ENCODE measurements at regions not wholly inside any gene's neighbourhood (a gene's known extent, or its start where the extent isn't known, plus 50 kb on each side); places are given as distances from the start of the nearest gene placed in this dataset.

GRCh38 chr3:161649900-161650484 is 153.4 kb downstream of the OTOL1 start:
- CTCF ChIA-PET: no interaction called here
- ATAC-seq (peak; percentile 93), DNase-seq (peak; percentile 67)
- peaks cover 11% of the 10 kb centered on the region; the same call in 1 of the 2 replicates for H3K27me3 ChIP-seq (ENCODE audit: low read length)
- peak overlapping the region; percentile 52 for H3K4me2 ChIP-seq (ENCODE audit: low read length)
- POLR2A ChIA-PET (ENCODE audit: unreplicated experiment): no interaction called here
- no peaks in the 10 kb centered on the region for H3K9me2 ChIP-seq (replicated peaks; ENCODE audit: low read length)
- H3K9ac ChIP-seq (ENCODE audit: low read length): no peak overlapping the region
- peaks cover 10% of the 10 kb centered on the region for H3K4me1 ChIP-seq (ENCODE audit: insufficient read depth, low read length)
- H3K4me3 ChIP-seq (ENCODE audit: low read length): no peak overlapping the region
- H3K79me2 ChIP-seq (ENCODE audit: low read length): no peaks in the 10 kb centered on the region
- no peaks in the 10 kb centered on the region for H3K36me3 ChIP-seq (ENCODE audit: low read depth, low read length)
- intact Hi-C loops (cut with micrococcal nuclease): no loop called here
- 0 out of 2 replicates have a peak overlapping the region, but pooled peaks have one; percentile 28 for H2AFZ ChIP-seq (ENCODE audit: low read length)
- no TSS peak for BruUV-seq (replicated peaks)
- TF ChIP-seq EZH2phosphoT487 (IDR thresholded peaks at IDR 0.05; ENCODE audit: borderline replicate concordance, low read length): no peak
- no peak for TF ChIP-seq CTCF (conservative IDR thresholded peaks at IDR 0.05; ENCODE audit: low read depth, low read length)
- TF ChIP-seq EZH2 (IDR thresholded peaks at IDR 0.05; ENCODE audit: low read length, unreplicated experiment): no peak
- H4K20me1 ChIP-seq (ENCODE audit: low read length): no peaks in the 10 kb centered on the region
- no peaks in the 10 kb centered on the region for H3K9me3 ChIP-seq (ENCODE audit: low read length)
- no peak overlapping the region for H3K27ac ChIP-seq (ENCODE audit: low read length)
- H3F3A ChIP-seq (ENCODE audit: low read length, unreplicated experiment): no peaks in the 10 kb centered on the region

- POLR2A ChIA-PET (ENCODE audit: unreplicated experiment): no interaction called here
Observed at GRCh38 chr3:161657786-161658185, 161.2 kb downstream of the OTOL1 start.

More at GRCh38 chr3:161657786-161658185, 161.2 kb downstream of the OTOL1 start:
- intact Hi-C loops (cut with micrococcal nuclease): no loop called here
- no peaks in the 10 kb centered on the region for H3K9me3 ChIP-seq (ENCODE audit: low read length)
- H3K9me2 ChIP-seq (replicated peaks; ENCODE audit: low read length): no peaks in the 10 kb centered on the region
- ATAC-seq (no peak), DNase-seq (no peak)
- H3K36me3 ChIP-seq (ENCODE audit: low read depth, low read length): no peaks in the 10 kb centered on the region
- no TSS peak for BruUV-seq (replicated peaks)
- no peaks in the 10 kb centered on the region for H3F3A ChIP-seq (ENCODE audit: low read length, unreplicated experiment)
- no peaks in the 10 kb centered on the region for H3K79me2 ChIP-seq (ENCODE audit: low read length)
- H3K27ac ChIP-seq (ENCODE audit: low read length): no peak overlapping the region
- CTCF ChIA-PET: no interaction called here
- H3K4me3 ChIP-seq (ENCODE audit: low read length): no peak overlapping the region
- no peak overlapping the region for H2AFZ ChIP-seq (ENCODE audit: low read length)
- TF ChIP-seq CTCF (conservative IDR thresholded peaks at IDR 0.05; ENCODE audit: low read depth, low read length) (no peak), EZH2 (IDR thresholded peaks at IDR 0.05; ENCODE audit: low read length, unreplicated experiment) (no peak), EZH2phosphoT487 (IDR thresholded peaks at IDR 0.05; ENCODE audit: borderline replicate concordance, low read length) (no peak)
- no peaks in the 10 kb centered on the region for H3K4me1 ChIP-seq (ENCODE audit: insufficient read depth, low read length)
- no peaks in the 10 kb centered on the region for H4K20me1 ChIP-seq (ENCODE audit: low read length)
- peaks cover 23% of the 10 kb centered on the region for H3K27me3 ChIP-seq (ENCODE audit: low read length)
- no peak overlapping the region for H3K4me2 ChIP-seq (ENCODE audit: low read length)
- no peak overlapping the region for H3K9ac ChIP-seq (ENCODE audit: low read length)
